Bronchial epithelial cell (primary cell): ENCODE measurements at regions not wholly inside any gene's neighbourhood (a gene's known extent, or its start where the extent isn't known, plus 50 kb on each side); places are given as distances from the start of the nearest gene placed in this dataset.

Experiments used
- DNase-seq: peaks from one replicate; pipeline ENCODE4 v3.0.0-alpha.2; 2010; ENCODE audit warnings: low read depth
- FAIRE-seq: peaks from 2 replicates; lab custom pipeline; 2011; peaks lifted over from hg19 to GRCh38; lab: Jason Lieb, UNC
- H3K27me3 ChIP-seq: 2 replicates; pipeline ENCODE4 v1.5.1; 2011; ENCODE audit warnings: low read length; ENCODE audit not compliant: control insufficient read depth, insufficient read depth
- H3K36me3 ChIP-seq: 2 replicates; pipeline ENCODE4 v1.5.1; 2011; ENCODE audit warnings: low read length; ENCODE audit not compliant: control insufficient read depth, insufficient read depth
- H3K4me3 ChIP-seq: 2 replicates; pipeline ENCODE4 v1.5.1; 2011; ENCODE audit warnings: mild to moderate bottlenecking, low read depth, low read length, control low read depth
- TF ChIP-seq, protein P1 (sequence below): IDR thresholded peaks from 2 replicates; pipeline ENCODE4 v1.5.1; 2011; ENCODE audit warnings: mild to moderate bottlenecking, moderate library complexity, low read length, control low read depth, inconsistent platforms; ENCODE audit not compliant: insufficient read depth, severe bottlenecking

DNA sequence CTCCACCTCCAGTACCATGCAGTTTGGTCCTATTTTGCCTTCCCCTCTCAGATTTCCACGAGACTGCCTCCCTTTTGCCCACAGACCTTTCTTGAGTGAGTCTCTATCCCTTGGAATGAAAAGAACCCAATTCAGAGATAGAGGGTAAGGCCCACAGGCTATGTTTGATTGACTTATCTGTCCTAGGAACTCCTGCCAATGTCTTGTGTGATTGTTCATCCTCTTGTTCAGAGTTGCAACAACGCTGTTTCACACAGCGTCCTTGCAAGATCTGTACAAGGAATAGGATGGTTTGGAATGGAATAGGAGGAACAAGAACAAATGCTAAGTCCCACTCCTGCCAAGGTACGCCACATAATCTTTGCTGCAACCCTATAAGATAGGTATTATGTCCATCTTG, 142.2 kb upstream of the ABCA1 start:
- Histone ChIP-seq H3K4me3 (no peak overlapping the region), H3K27me3 (no peaks in the 10 kb centered on the region), H3K36me3 (no peaks in the 10 kb centered on the region)
- FAIRE-seq (no peak), DNase-seq (no peak)
- TF ChIP-seq, protein P1, sequence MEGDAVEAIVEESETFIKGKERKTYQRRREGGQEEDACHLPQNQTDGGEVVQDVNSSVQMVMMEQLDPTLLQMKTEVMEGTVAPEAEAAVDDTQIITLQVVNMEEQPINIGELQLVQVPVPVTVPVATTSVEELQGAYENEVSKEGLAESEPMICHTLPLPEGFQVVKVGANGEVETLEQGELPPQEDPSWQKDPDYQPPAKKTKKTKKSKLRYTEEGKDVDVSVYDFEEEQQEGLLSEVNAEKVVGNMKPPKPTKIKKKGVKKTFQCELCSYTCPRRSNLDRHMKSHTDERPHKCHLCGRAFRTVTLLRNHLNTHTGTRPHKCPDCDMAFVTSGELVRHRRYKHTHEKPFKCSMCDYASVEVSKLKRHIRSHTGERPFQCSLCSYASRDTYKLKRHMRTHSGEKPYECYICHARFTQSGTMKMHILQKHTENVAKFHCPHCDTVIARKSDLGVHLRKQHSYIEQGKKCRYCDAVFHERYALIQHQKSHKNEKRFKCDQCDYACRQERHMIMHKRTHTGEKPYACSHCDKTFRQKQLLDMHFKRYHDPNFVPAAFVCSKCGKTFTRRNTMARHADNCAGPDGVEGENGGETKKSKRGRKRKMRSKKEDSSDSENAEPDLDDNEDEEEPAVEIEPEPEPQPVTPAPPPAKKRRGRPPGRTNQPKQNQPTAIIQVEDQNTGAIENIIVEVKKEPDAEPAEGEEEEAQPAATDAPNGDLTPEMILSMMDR = no peak

DNA sequence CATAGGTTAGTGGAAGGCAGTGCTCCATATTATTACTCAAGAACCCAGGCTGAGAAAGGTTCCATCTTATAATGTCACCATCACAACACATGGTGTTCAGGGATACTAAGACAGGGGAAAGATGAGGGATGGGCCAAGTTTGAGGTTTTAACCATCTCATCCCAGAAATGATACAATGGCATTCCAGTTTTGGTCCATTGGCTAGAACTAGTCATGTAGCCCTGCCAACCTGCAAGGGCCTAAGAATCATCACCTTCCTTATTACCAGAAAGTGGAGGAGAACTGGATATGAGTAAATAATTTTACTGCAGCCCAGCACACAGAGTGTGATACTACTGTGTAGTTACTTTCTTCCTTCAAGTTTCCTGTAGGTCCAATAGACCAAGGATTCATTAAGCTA, 144.5 kb upstream of the ABCA1 start:
- Histone ChIP-seq H3K27me3 (no peaks in the 10 kb centered on the region), H3K4me3 (no peak overlapping the region), H3K36me3 (no peaks in the 10 kb centered on the region)
- FAIRE-seq (no peak), DNase-seq (no peak)
- TF ChIP-seq, protein P1 = no peak

DNA sequence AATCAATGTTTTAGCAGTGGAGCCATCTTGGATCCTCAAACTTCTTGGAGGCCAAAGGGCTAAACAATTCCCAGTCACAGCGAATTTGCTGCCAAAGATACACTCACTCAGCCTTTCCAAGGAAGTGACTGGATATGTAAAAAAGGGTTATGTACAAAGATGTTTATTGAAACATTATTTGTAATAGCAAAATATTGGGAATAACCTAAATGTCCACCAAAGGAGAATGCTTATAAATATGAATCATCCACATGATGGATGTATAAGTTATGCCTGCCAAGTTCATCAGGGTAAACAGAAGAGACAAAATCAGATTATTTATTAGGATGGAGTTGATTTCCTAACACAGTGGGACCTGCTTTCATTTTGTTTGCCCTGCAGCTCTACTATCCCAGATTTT, 145.2 kb upstream of the ABCA1 start:
- TF ChIP-seq, protein P1 = no peak
- FAIRE-seq (no peak), DNase-seq (no peak)
- Histone ChIP-seq H3K27me3 (no peaks in the 10 kb centered on the region), H3K36me3 (no peaks in the 10 kb centered on the region), H3K4me3 (no peak overlapping the region)

DNA sequence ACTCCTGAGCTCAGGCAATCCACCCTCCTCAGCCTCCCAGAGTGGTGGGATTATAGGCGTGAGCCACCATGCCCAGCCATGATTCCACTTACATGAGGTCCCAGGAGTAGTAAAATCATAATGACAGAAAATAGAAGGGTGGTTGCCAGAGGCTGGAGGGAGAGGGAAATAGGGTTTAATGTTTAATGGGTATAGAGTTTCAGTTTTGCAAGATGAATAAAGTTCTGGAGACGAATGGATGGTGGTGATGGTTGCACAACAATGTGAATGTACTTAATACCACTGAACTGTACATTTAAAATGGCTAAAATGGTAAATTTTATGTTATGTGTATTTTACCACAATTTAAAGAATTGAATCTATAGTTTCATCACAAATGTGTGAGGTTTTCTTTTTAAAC, 146.5 kb upstream of the ABCA1 start:
- FAIRE-seq = no peak
- no peak for DNase-seq
- H3K27me3 ChIP-seq = no peaks in the 10 kb centered on the region
- no peak overlapping the region for H3K4me3 ChIP-seq
- TF ChIP-seq, protein P1 = no peak
- no peaks in the 10 kb centered on the region for H3K36me3 ChIP-seq

DNA sequence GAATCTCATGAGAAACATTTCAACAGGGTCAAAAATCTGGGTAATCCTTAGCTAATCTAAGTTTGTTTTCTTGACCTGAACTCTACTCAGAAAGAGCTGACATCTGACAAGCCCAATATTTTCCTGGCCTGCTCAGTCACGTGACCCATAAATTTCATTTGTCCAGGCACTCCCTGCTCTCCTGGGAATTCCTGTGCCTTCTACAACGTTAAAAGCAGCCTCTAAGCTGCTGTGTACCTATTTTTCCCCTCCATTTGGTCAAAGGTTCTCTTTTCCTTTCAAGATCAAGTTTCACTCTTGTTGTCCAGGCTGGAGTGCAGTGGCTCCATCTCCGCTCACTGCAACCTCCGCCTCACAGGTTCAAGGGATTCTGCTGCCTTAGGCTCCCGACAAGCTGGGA, 148.8 kb upstream of the ABCA1 start:
- H3K4me3 ChIP-seq = no peak overlapping the region
- TF ChIP-seq, protein P1 = no peak
- H3K36me3 ChIP-seq = no peaks in the 10 kb centered on the region
- no peak for FAIRE-seq
- DNase-seq = no peak
- H3K27me3 ChIP-seq = no peaks in the 10 kb centered on the region

DNA sequence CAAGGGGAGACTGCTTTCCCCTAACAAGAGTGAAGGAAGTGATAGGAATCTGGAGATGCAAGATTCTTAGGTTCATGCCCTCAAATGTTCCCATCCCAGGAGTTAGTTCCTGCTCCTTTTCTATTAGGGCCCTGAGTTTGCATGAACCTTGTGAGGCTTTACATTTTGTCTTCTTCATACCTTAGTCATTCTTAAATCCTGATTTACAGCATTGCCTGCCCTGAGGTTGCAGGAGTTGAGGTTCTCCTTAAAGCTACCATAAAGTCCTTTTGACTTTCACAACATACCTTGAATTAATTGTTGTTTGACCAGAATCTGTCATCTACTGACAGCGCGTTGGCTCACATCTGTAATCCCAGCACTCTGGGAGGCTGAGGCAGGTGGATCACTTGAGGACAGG, 151.5 kb upstream of the ABCA1 start:
- FAIRE-seq = no peak
- no peaks in the 10 kb centered on the region for H3K27me3 ChIP-seq
- TF ChIP-seq, protein P1 = no peak
- peak; percentile 45 for DNase-seq
- no peak overlapping the region for H3K4me3 ChIP-seq
- no peaks in the 10 kb centered on the region for H3K36me3 ChIP-seq
